HEK293 (cell line): ENCODE measurements at regions not wholly inside any gene's neighbourhood (a gene's known extent, or its start where the extent isn't known, plus 50 kb on each side); places are given as distances from the start of the nearest gene placed in this dataset.

ENCODE experiments used
- CTCF ChIA-PET: fragments of 350-600 bp; formaldehyde crosslinking; extraction: SDS; loops from one replicate; lab custom pipeline; 2021; ENCODE audit warnings: antibody characterized with exemption; lab: Yijun Ruan, JAX
- POLR2A ChIA-PET: fragments of 300-600 bp; formaldehyde crosslinking; extraction: SDS; loops from one replicate; lab custom pipeline; 2020; ENCODE audit warnings: antibody characterized with exemption, inconsistent platforms; lab: Yijun Ruan, JAX
- H3K27ac ChIP-seq: fragments of 200-500 bp; sonication (Bioruptor generic); 2 replicates; pipeline ENCODE4 v1.5.1; 2014; ENCODE audit warnings: low read depth, low read length, control low read depth, inconsistent platforms; ENCODE audit errors: extremely low read depth
- H3K36me3 ChIP-seq, 2 experiments: fragments of 200-500 bp in 1 of 2; sonication (Bioruptor generic) in 1 of 2; 1 replicate in 1 of 2; 2 replicates in 1 of 2; pipeline ENCODE4 v1.5.1; 2014 to 2017; ENCODE audit warnings: inconsistent platforms in 2 of 2, low read length in 2 of 2; ENCODE audit not compliant: control insufficient read depth in 2 of 2, insufficient read depth in 1 of 2
- H3K4me1 ChIP-seq: fragments of 200-500 bp; sonication (Bioruptor generic); 2 replicates; pipeline ENCODE4 v1.5.1; 2014; ENCODE audit warnings: mild to moderate bottlenecking, low read length, inconsistent platforms; ENCODE audit not compliant: control insufficient read depth, insufficient read depth
- H3K4me3 ChIP-seq: 2 replicates; pipeline ENCODE4 v1.5.1; 2011; ENCODE audit warnings: low read depth, mild to moderate bottlenecking, control low read depth, low read length, moderate library complexity
- H3K9me3 ChIP-seq: fragments of 200-500 bp; sonication (Bioruptor generic); 2 replicates; pipeline ENCODE4 v1.5.1; 2014; ENCODE audit warnings: low read depth, low read length, inconsistent platforms; ENCODE audit not compliant: control insufficient read depth, insufficient read depth
- ELK4 ChIP-seq: IDR thresholded peaks from 2 replicates; pipeline ENCODE4 v1.6.1; 2011; ENCODE audit warnings: mild to moderate bottlenecking, low read depth, low read length, borderline replicate concordance
- FEZF1 ChIP-seq: fragments of 450-650 bp; formaldehyde crosslinking; IDR thresholded peaks from 2 replicates; pipeline ENCODE4 v1.5.1; 2016; ENCODE audit warnings: missing biosample characterization, missing genetic modification characterization
- GFI1B ChIP-seq: fragments of 450-650 bp; formaldehyde crosslinking; IDR thresholded peaks from 2 replicates; pipeline ENCODE4 v1.5.1; 2016; ENCODE audit warnings: missing biosample characterization, missing genetic modification characterization
- KLF8 ChIP-seq: fragments of 450-650 bp; formaldehyde crosslinking; IDR thresholded peaks from 2 replicates; pipeline ENCODE4 v1.5.1; 2016; ENCODE audit warnings: missing biosample characterization, missing genetic modification characterization
- ZBTB1 ChIP-seq: fragments of 450-650 bp; formaldehyde crosslinking; IDR thresholded peaks from 2 replicates; pipeline ENCODE4 v1.5.1; 2016; ENCODE audit warnings: missing biosample characterization, missing genetic modification characterization
- ZBTB17 ChIP-seq: fragments of 450-650 bp; formaldehyde crosslinking; IDR thresholded peaks from 2 replicates; pipeline ENCODE4 v1.5.1; 2016; ENCODE audit warnings: missing biosample characterization, missing genetic modification characterization
- ZBTB49 ChIP-seq: fragments of 450-650 bp; formaldehyde crosslinking; IDR thresholded peaks from 2 replicates; pipeline ENCODE4 v1.5.1; 2016; ENCODE audit warnings: missing biosample characterization, missing genetic modification characterization, low read depth
- ZBTB6 ChIP-seq: fragments of 450-650 bp; formaldehyde crosslinking; IDR thresholded peaks from 2 replicates; pipeline ENCODE4 v1.5.1; 2017; ENCODE audit warnings: missing biosample characterization, missing genetic modification characterization
- ZBTB7A ChIP-seq: fragments of 450-650 bp; formaldehyde crosslinking; IDR thresholded peaks from 2 replicates; pipeline ENCODE4 v1.5.1; 2016; ENCODE audit warnings: low read depth, missing biosample characterization, missing genetic modification characterization
- ZBTB8A ChIP-seq: fragments of 450-650 bp; formaldehyde crosslinking; IDR thresholded peaks from 2 replicates; pipeline ENCODE4 v1.5.1; 2016; ENCODE audit warnings: missing biosample characterization, missing genetic modification characterization
- ZNF202 ChIP-seq: fragments of 450-650 bp; formaldehyde crosslinking; IDR thresholded peaks from 2 replicates; pipeline ENCODE4 v1.5.1; 2016; ENCODE audit warnings: missing biosample characterization, missing genetic modification characterization, borderline replicate concordance
- ZNF26 ChIP-seq: fragments of 450-650 bp; formaldehyde crosslinking; IDR thresholded peaks from 2 replicates; pipeline ENCODE4 v1.5.1; 2016; ENCODE audit warnings: missing biosample characterization, missing genetic modification characterization
- ZNF341 ChIP-seq: fragments of 450-650 bp; formaldehyde crosslinking; IDR thresholded peaks from 2 replicates; pipeline ENCODE4; 2016; ENCODE audit warnings: low read depth, missing biosample characterization, missing genetic modification characterization
- ZNF394 ChIP-seq: fragments of 450-650 bp; formaldehyde crosslinking; IDR thresholded peaks from 2 replicates; pipeline ENCODE4 v1.5.1; 2016; ENCODE audit warnings: missing biosample characterization, missing genetic modification characterization, mild to moderate bottlenecking, moderate library complexity, borderline replicate concordance
- ZNF423 ChIP-seq: fragments of 450-650 bp; formaldehyde crosslinking; IDR thresholded peaks from 2 replicates; pipeline ENCODE4 v1.5.1; 2016; ENCODE audit warnings: missing biosample characterization, missing genetic modification characterization
- ZNF488 ChIP-seq: fragments of 450-650 bp; formaldehyde crosslinking; IDR thresholded peaks from 2 replicates; pipeline ENCODE4 v1.5.1; 2016; ENCODE audit warnings: missing biosample characterization, missing genetic modification characterization
- ZNF529 ChIP-seq: fragments of 450-650 bp; formaldehyde crosslinking; IDR thresholded peaks from 2 replicates; pipeline ENCODE4 v1.5.1; 2017; ENCODE audit warnings: missing genetic modification characterization, missing biosample characterization; ENCODE audit not compliant: insufficient replicate concordance
- ZNF544 ChIP-seq: fragments of 450-650 bp; formaldehyde crosslinking; IDR thresholded peaks from 2 replicates; pipeline ENCODE4 v1.5.0; 2017; ENCODE audit warnings: missing biosample characterization, missing genetic modification characterization
- ZNF571 ChIP-seq: fragments of 450-650 bp; formaldehyde crosslinking; IDR thresholded peaks from 2 replicates; pipeline ENCODE4 v1.5.0; 2017; ENCODE audit warnings: missing biosample characterization, missing genetic modification characterization
- ZNF837 ChIP-seq: fragments of 450-650 bp; formaldehyde crosslinking; IDR thresholded peaks from 2 replicates; pipeline ENCODE4 v1.5.1; 2016; ENCODE audit warnings: missing biosample characterization, missing genetic modification characterization
- ZSCAN30 ChIP-seq: fragments of 450-650 bp; IDR thresholded peaks from 2 replicates; pipeline ENCODE4 v1.5.1; 2018; ENCODE audit warnings: missing biosample characterization, mild to moderate bottlenecking, missing genetic modification characterization, moderate library complexity

- TF ChIP-seq ZBTB7A (tag by site-specific recombination) = no peak
- TF ChIP-seq ZSCAN30 (tag by site-specific recombination) = no peak
- TF ChIP-seq, all 188 proteins: peak for 0
Observed at GRCh38 chr3:6516143-6516542, 344.8 kb upstream of the GRM7 start (continued).

- ChIA-PET CTCF (no interaction called here), POLR2A (no interaction called here)
- H3K4me1 ChIP-seq = no peaks in the 10 kb centered on the region
- no peak overlapping the region for H3K4me3 ChIP-seq
- H3K27ac ChIP-seq = no peak overlapping the region
- no peaks in the 10 kb centered on the region for H3K9me3 ChIP-seq
- TF ChIP-seq GFI1B (tag by site-specific recombination) (no peak), ZNF423 (tag by site-specific recombination) (no peak)
- no peaks in the 10 kb centered on the region for H3K36me3 ChIP-seq
Observed at GRCh38 chr3:6516694-6517093, 344.2 kb upstream of the GRM7 start.

- CTCF ChIA-PET = no interaction called here
- TF ChIP-seq FEZF1 (tag by site-specific recombination) (no peak), ZNF571 (tag by site-specific recombination) (no peak), ZNF837 (no peak), ZBTB8A (tag by site-specific recombination) (no peak), ZNF202 (tag by site-specific recombination) (no peak), ZNF26 (tag by site-specific recombination) (no peak), ZBTB6 (tag by site-specific recombination) (no peak), ZNF394 (tag by site-specific recombination) (no peak), ZNF488 (tag by site-specific recombination) (no peak), ELK4 (no peak)
- TF ChIP-seq, all 188 proteins: peak for 0
- POLR2A ChIA-PET = no interaction called here
Observed at GRCh38 chr3:6518709-6519345, 342.1 kb upstream of the GRM7 start.

GRCh38 chr3:6521369-6522113 is 339.4 kb upstream of the GRM7 start:
- H3K9me3 ChIP-seq = no peaks in the 10 kb centered on the region
- CTCF ChIA-PET = no interaction called here
- no peak overlapping the region for H3K27ac ChIP-seq
- no peaks in the 10 kb centered on the region for H3K36me3 ChIP-seq
- H3K4me3 ChIP-seq = no peak overlapping the region
- H3K4me1 ChIP-seq = no peaks in the 10 kb centered on the region
- POLR2A ChIA-PET = no interaction called here
- TF ChIP-seq ZNF529 (no peak), ZNF544 (no peak), ZBTB49 (no peak), GFI1B (tag by site-specific recombination) (no peak), ZBTB17 (tag by site-specific recombination) (no peak), ZNF341 (tag by site-specific recombination) (no peak), ZBTB1 (no peak), KLF8 (tag by site-specific recombination) (no peak)

More at GRCh38 chr3:6518709-6519345, 342.1 kb upstream of the GRM7 start:
- Histone ChIP-seq H3K36me3 (no peaks in the 10 kb centered on the region), H3K4me3 (no peak overlapping the region), H3K9me3 (no peaks in the 10 kb centered on the region), H3K4me1 (no peaks in the 10 kb centered on the region), H3K27ac (no peak overlapping the region)
